ENCODE measurements at regions not wholly inside any gene's neighbourhood (a gene's known extent, or its start where the extent isn't known, plus 50 kb on each side); places are given as distances from the start of the nearest gene placed in this dataset.

DNA sequence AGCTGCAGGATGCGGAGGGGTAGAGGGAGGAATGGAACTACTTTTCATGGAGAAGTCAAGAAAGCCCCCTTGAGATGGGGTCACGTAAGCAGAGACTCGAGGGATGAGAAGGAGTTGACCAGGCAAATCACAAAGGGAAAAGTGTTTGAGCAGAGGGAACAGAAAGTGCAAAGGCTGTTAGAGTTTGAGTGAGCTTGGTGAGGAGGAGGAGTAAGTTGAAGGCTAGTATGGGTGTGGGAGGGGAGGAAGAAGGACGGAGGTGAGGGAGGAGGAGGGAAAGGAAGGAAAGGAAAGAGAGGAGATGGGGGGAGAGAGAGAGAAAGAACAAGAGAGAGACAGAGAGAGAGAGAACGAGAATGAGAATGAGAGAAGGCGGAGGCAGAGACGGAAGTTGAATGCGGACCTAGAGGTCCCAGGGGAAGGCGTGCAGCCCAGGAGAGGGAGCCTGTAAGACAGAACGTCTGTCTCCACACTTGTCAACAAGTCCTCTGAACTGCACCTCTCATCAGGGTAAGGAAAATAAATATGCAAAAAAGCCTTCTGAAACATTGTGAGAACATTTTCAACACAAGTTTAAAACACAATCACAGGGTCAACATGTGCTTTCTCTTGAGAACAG, 279.8 kb upstream of the EEF2KMT start:
- TF ChIP-seq, protein P1, sequence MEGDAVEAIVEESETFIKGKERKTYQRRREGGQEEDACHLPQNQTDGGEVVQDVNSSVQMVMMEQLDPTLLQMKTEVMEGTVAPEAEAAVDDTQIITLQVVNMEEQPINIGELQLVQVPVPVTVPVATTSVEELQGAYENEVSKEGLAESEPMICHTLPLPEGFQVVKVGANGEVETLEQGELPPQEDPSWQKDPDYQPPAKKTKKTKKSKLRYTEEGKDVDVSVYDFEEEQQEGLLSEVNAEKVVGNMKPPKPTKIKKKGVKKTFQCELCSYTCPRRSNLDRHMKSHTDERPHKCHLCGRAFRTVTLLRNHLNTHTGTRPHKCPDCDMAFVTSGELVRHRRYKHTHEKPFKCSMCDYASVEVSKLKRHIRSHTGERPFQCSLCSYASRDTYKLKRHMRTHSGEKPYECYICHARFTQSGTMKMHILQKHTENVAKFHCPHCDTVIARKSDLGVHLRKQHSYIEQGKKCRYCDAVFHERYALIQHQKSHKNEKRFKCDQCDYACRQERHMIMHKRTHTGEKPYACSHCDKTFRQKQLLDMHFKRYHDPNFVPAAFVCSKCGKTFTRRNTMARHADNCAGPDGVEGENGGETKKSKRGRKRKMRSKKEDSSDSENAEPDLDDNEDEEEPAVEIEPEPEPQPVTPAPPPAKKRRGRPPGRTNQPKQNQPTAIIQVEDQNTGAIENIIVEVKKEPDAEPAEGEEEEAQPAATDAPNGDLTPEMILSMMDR (IDR thresholded peaks at IDR 0.05; ENCODE audit: extremely low read depth in 1 of 2, insufficient read depth in 1 of 2, low read depth in 1 of 2, low read length in 2 of 2): no peak
- TF ChIP-seq POLR2A (IDR thresholded peaks at IDR 0.05; ENCODE audit: low read depth, low read length) (no peak), MYC (IDR thresholded peaks at IDR 0.05; ENCODE audit: low read depth, low read length) (no peak), EZH2 (IDR thresholded peaks at IDR 0.05; ENCODE audit: borderline replicate concordance, low read depth, low read length, severe bottlenecking) (no peak), JUN (IDR thresholded peaks at IDR 0.05; ENCODE audit: borderline replicate concordance, insufficient read depth, insufficient read length, low read depth) (no peak), POLR2AphosphoS5 (IDR thresholded peaks at IDR 0.05; ENCODE audit: insufficient read depth, low read depth, low read length) (no peak), FOS (IDR thresholded peaks at IDR 0.05; ENCODE audit: borderline replicate concordance, insufficient read depth, low read length) (no peak)
- TF ChIP-seq, protein P2, sequence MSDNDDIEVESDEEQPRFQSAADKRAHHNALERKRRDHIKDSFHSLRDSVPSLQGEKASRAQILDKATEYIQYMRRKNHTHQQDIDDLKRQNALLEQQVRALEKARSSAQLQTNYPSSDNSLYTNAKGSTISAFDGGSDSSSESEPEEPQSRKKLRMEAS (IDR thresholded peaks at IDR 0.05; ENCODE audit: insufficient read depth, insufficient read length): no peak
